Upper lobe of right lung (tissue), 1 donor: ENCODE measurements at regions not wholly inside any gene's neighbourhood (a gene's known extent, or its start where the extent isn't known, plus 50 kb on each side); places are given as distances from the start of the nearest gene placed in this dataset.

Source experiments
- ATAC-seq: fragments of 200-7000 bp; cut with Tn5 transposase; one replicate; pipeline ENCODE4 v1.9.1; 2020; ENCODE audit warnings: mild to moderate bottlenecking, moderate library complexity
- DNase-seq: peaks from one replicate; pipeline ENCODE4 v3.0.0-alpha.2; 2020
- H3K27ac ChIP-seq: fragments of 200-600 bp; one replicate; pipeline ENCODE4 v1.8.0; 2022
- H3K27me3 ChIP-seq: fragments of 200-600 bp; one replicate; pipeline ENCODE4 v1.8.0; 2022; ENCODE audit warnings: mild to moderate bottlenecking
- H3K36me3 ChIP-seq: fragments of 200-600 bp; one replicate; pipeline ENCODE4 v1.8.0; 2022
- H3K4me1 ChIP-seq: fragments of 200-600 bp; one replicate; pipeline ENCODE4 v1.8.0; 2022
- H3K4me3 ChIP-seq: fragments of 200-600 bp; one replicate; pipeline ENCODE4 v1.8.0; 2022; ENCODE audit warnings: mild to moderate bottlenecking
- H3K9me3 ChIP-seq: fragments of 200-600 bp; one replicate; pipeline ENCODE4 v1.8.0; 2022
- CTCF ChIP-seq: fragments of 200-600 bp; IDR thresholded peaks from one replicate; pipeline ENCODE4 v1.8.0; 2022; ENCODE audit warnings: antibody characterized with exemption
- intact Hi-C: fragments of 100-400 bp; cut with DNase I; formaldehyde crosslinking; loops from one replicate; pipeline ENCODE4 v1.11.0; 2022
- donor health status: DM: no; HTN: yes; CAD: no; lungs with severe emphysema.

GRCh38 chr12:92543840-92544239 is 158.9 kb upstream of the PLEKHG7 start:
- intact Hi-C loops = no loop called here
- Histone ChIP-seq H3K27ac (no peak overlapping the region), H3K9me3 (no peaks in the 10 kb centered on the region), H3K27me3 (no peaks in the 10 kb centered on the region), H3K36me3 (no peaks in the 10 kb centered on the region), H3K4me3 (no peak overlapping the region), H3K4me1 (peaks cover 25% of the 10 kb centered on the region)
- no peak for TF ChIP-seq CTCF
- DNase-seq (no peak), ATAC-seq (no peak)

GRCh38 chr12:92543359-92543758 is 159.4 kb upstream of the PLEKHG7 start:
- TF ChIP-seq CTCF = no peak
- Histone ChIP-seq H3K4me1 (peaks cover 26% of the 10 kb centered on the region), H3K27me3 (no peaks in the 10 kb centered on the region), H3K9me3 (no peaks in the 10 kb centered on the region), H3K4me3 (no peak overlapping the region), H3K36me3 (no peaks in the 10 kb centered on the region), H3K27ac (no peak overlapping the region)
- intact Hi-C loops = no loop called here
- DNase-seq = no peak
- ATAC-seq = peak; percentile 48

- ATAC-seq (no peak), DNase-seq (no peak)
- Histone ChIP-seq H3K36me3 (no peaks in the 10 kb centered on the region), H3K4me3 (no peak overlapping the region), H3K27ac (no peak overlapping the region), H3K4me1 (peaks cover 26% of the 10 kb centered on the region), H3K27me3 (no peaks in the 10 kb centered on the region), H3K9me3 (no peaks in the 10 kb centered on the region)
- no peak for TF ChIP-seq CTCF
- intact Hi-C loops = no loop called here
These were observed 161.1 kb upstream of the PLEKHG7 start for GRCh38 chr12:92541731-92542130.

GRCh38 chr12:92540782-92541423 is 161.9 kb upstream of the PLEKHG7 start:
- H3K27me3 ChIP-seq = no peaks in the 10 kb centered on the region
- no peaks in the 10 kb centered on the region for H3K9me3 ChIP-seq
- no peak overlapping the region for H3K27ac ChIP-seq
- no peak for ATAC-seq
- no peak overlapping the region for H3K4me3 ChIP-seq
- no peak for TF ChIP-seq CTCF
- no peaks in the 10 kb centered on the region for H3K36me3 ChIP-seq
- intact Hi-C loops = no loop called here
- no peak for DNase-seq
- peaks cover 26% of the 10 kb centered on the region for H3K4me1 ChIP-seq

- H3K9me3 ChIP-seq = no peaks in the 10 kb centered on the region
- no peak overlapping the region for H3K27ac ChIP-seq
- intact Hi-C loops = no loop called here
- H3K27me3 ChIP-seq = no peaks in the 10 kb centered on the region
- DNase-seq (no peak), ATAC-seq (no peak)
- peaks cover 26% of the 10 kb centered on the region for H3K4me1 ChIP-seq
- H3K4me3 ChIP-seq = no peak overlapping the region
- TF ChIP-seq CTCF = no peak
- H3K36me3 ChIP-seq = no peaks in the 10 kb centered on the region
These were observed 162.6 kb upstream of the PLEKHG7 start for GRCh38 chr12:92539976-92540781.
